Right atrium auricular region (tissue), 2 donors: ENCODE measurements at regions not wholly inside any gene's neighbourhood (a gene's known extent, or its start where the extent isn't known, plus 50 kb on each side); places are given as distances from the start of the nearest gene placed in this dataset.
"Not testable (repeated sequence)": the region's sequence is repeated elsewhere in the genome, so short reads cannot be mapped to it uniquely, and the experiment has no call there.

Source experiments
- DNase-seq: peaks from one replicate; pipeline ENCODE4 v3.0.0-alpha.2; 2019; ENCODE audit warnings: low spot score
- H3K27ac ChIP-seq, 2 donors: fragments of 200-600 bp; sonication (generic); 1 replicate in 1 of 2; 2 replicates in 1 of 2; pipeline ENCODE4 v1.5.1; 2016 to 2019
- H3K27me3 ChIP-seq, 2 donors: fragments of 200-600 bp; sonication (generic); one replicate each; pipeline versions ENCODE4 v1.5.1 to v1.6.0; 2017 to 2019
- H3K36me3 ChIP-seq: fragments of 200-600 bp; sonication (generic); one replicate; pipeline ENCODE4 v1.5.1; 2016
- H3K4me1 ChIP-seq, 2 donors: fragments of 200-600 bp; sonication (generic); one replicate each; pipeline versions ENCODE4 v1.5.1 to v1.6.0; 2017 to 2019
- H3K4me3 ChIP-seq, 2 donors: fragments of 200-600 bp; sonication (generic); 1 replicate in 1 of 2; 2 replicates in 1 of 2; pipeline ENCODE4 v1.5.1; 2017 to 2019; ENCODE audit warnings: mild to moderate bottlenecking in 1 of 2, moderate library complexity in 1 of 2
- H3K9me3 ChIP-seq, 2 donors: fragments of 200-600 bp; sonication (generic); one replicate each; pipeline ENCODE4 v1.5.1; 2019
- TF ChIP-seq, protein P1 (sequence below), 2 donors: fragments of 200-600 bp; sonication (generic); IDR thresholded peaks; one replicate each; pipeline ENCODE4 v1.5.1; 2019; ENCODE audit warnings: antibody characterized with exemption in 2 of 2

DNA sequence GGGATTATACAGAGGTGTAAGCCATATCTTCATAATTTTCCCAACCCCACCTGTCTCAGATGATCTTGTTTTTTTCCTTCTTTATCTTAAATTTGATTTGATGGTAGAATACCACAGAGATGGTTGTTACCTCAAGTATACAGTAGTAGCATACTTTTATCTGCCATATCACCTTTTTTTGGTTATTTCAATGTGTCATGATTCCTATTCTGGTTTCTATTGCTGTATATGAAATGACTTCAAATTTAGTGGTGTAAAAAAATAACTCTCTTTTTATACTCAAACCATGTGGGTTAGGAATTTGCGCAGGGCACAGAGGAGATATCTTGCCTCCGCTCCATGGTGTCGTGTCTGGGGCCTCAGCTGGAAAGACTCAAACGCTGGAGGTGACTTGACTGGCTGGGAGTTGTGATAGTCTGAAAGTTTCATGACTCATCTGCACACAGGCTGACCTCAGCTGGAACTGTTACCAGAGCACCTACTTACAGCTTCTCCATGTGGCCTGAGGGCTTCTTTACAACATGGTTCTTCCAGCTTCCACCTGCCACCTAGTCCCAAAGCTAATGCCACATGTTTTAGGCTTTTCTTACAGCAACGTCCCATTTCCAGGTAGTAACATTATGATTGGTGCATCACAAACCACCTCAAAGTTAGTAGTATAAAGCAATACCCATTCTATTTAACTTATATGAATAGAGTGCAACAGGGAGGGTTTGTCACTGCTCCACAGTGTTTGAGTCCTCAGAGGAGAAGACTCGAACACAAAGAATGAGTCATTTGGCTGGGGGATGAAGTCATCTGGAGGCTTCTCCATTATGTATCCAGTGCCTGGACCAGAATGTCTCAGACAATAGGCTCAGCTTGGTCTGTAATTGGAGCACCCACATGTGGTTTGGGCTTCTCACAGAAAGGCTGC, 82.3 kb upstream of the XPO1 start:
- H3K27ac ChIP-seq = no peak overlapping the region
- H3K4me3 ChIP-seq = no peak overlapping the region
- no peaks in the 10 kb centered on the region for H3K27me3 ChIP-seq
- H3K9me3 ChIP-seq = no peaks in the 10 kb centered on the region
- H3K4me1 ChIP-seq = no peaks in the 10 kb centered on the region
- DNase-seq = no peak
- TF ChIP-seq, protein P1, sequence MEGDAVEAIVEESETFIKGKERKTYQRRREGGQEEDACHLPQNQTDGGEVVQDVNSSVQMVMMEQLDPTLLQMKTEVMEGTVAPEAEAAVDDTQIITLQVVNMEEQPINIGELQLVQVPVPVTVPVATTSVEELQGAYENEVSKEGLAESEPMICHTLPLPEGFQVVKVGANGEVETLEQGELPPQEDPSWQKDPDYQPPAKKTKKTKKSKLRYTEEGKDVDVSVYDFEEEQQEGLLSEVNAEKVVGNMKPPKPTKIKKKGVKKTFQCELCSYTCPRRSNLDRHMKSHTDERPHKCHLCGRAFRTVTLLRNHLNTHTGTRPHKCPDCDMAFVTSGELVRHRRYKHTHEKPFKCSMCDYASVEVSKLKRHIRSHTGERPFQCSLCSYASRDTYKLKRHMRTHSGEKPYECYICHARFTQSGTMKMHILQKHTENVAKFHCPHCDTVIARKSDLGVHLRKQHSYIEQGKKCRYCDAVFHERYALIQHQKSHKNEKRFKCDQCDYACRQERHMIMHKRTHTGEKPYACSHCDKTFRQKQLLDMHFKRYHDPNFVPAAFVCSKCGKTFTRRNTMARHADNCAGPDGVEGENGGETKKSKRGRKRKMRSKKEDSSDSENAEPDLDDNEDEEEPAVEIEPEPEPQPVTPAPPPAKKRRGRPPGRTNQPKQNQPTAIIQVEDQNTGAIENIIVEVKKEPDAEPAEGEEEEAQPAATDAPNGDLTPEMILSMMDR (IDR thresholded peaks at IDR 0.05) = no peak
- no peaks in the 10 kb centered on the region for H3K36me3 ChIP-seq

DNA sequence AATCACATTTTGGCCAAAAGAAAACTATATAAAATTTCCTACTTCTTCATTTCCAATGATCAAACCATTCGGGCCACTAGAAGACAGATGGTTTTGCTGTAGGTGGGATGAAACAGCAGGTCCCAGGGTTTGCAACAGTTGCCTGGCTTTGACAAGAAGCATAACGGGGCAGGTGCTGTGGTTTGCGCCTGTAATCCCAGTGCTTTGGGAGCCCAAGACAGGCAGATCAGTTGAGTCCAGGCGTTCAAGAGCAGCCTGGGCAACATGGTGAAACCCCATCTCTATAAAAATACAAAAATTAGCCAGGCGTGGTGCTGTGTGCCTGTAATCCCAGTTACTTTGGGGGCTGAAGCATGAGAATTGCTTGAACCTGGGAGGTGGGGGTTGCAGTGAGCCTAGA, 81.4 kb upstream of the XPO1 start:
- DNase-seq = no peak
- H3K27me3 ChIP-seq = no peaks in the 10 kb centered on the region
- no peak overlapping the region for H3K27ac ChIP-seq
- no peak overlapping the region for H3K4me3 ChIP-seq
- no peaks in the 10 kb centered on the region for H3K36me3 ChIP-seq
- H3K9me3 ChIP-seq = no peaks in the 10 kb centered on the region
- TF ChIP-seq, protein P1 (IDR thresholded peaks at IDR 0.05) = no peak
- no peaks in the 10 kb centered on the region for H3K4me1 ChIP-seq

DNA sequence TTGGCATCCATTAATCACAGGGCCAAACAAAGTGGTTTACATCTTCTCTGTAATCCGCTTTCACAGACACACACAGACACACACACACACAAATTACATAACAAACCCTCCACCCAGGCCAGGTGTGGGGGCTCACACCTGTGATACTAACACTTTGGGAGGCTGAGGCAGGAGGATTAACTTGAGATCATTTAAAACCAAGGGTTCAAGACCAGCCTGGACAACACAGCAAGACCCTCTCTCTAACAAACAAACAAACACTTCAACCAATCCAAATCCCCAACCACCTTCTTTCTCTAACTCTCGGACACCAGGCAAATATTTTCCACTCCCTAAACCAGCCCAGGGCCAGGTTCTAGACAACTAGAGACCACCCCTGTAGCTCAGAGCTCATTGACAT, 79.5 kb upstream of the XPO1 start:
- no peak overlapping the region for H3K27ac ChIP-seq

DNA sequence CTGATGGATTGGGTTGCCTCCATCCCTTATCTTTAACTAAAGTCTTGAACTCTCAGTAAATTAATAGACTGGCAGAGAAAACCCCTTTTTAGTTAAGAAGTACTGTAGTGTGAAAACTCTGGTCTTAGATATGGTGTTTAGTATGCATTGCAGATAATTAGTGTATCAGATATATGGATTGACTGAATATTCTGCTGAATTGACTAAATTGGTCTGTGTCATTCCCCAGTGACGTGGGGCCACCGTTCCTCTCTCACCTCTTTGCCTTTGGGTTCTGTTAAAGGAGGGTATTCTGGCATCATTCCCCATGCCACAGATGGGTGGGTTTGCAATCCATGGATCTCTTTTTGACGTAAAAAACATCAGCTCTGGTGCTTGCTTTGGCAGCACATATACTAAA, 67.1 kb upstream of the XPO1 start:
- no peaks in the 10 kb centered on the region for H3K4me1 ChIP-seq
- H3K4me3 ChIP-seq = no peak overlapping the region
- TF ChIP-seq, protein P1 (IDR thresholded peaks at IDR 0.05) = no peak
- no peaks in the 10 kb centered on the region for H3K27me3 ChIP-seq
- no peak for DNase-seq
- H3K27ac ChIP-seq = no peak overlapping the region
- no peaks in the 10 kb centered on the region for H3K9me3 ChIP-seq
- no peaks in the 10 kb centered on the region for H3K36me3 ChIP-seq

More for the DNA sequence above, 79.5 kb upstream of the XPO1 start:
- Histone ChIP-seq H3K9me3 (no peaks in the 10 kb centered on the region), H3K4me1 (no peaks in the 10 kb centered on the region), H3K27me3 (no peaks in the 10 kb centered on the region), H3K36me3 (no peaks in the 10 kb centered on the region), H3K4me3 (no peak overlapping the region)
- no peak for DNase-seq
- TF ChIP-seq, protein P1 (IDR thresholded peaks at IDR 0.05) = no peak

DNA sequence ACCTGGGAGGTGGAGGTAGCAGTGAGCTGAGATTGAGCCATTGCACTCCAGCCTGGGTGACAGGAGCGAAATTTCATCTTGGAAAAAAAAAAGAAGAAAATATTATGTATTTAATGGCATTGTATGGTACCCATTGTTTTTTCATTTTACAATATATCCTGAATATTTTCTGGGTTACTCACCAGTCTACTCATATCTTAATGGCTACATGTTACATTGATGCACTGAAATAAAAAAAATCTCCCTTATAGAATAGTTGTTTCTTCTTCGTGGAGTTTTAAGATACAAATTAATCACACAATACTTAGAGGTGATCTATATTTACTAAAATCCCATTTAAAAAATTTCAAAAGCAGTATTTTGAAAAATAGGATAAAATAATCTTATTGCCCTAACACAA, 66.3 kb upstream of the XPO1 start:
- DNase-seq = no peak
- no peak overlapping the region for H3K4me3 ChIP-seq
- H3K27ac ChIP-seq = no peak overlapping the region
- no peaks in the 10 kb centered on the region for H3K4me1 ChIP-seq
- H3K9me3 ChIP-seq = no peaks in the 10 kb centered on the region
- H3K27me3 ChIP-seq = no peaks in the 10 kb centered on the region
- TF ChIP-seq, protein P1 (IDR thresholded peaks at IDR 0.05) = no peak
- H3K36me3 ChIP-seq = no peaks in the 10 kb centered on the region

DNA sequence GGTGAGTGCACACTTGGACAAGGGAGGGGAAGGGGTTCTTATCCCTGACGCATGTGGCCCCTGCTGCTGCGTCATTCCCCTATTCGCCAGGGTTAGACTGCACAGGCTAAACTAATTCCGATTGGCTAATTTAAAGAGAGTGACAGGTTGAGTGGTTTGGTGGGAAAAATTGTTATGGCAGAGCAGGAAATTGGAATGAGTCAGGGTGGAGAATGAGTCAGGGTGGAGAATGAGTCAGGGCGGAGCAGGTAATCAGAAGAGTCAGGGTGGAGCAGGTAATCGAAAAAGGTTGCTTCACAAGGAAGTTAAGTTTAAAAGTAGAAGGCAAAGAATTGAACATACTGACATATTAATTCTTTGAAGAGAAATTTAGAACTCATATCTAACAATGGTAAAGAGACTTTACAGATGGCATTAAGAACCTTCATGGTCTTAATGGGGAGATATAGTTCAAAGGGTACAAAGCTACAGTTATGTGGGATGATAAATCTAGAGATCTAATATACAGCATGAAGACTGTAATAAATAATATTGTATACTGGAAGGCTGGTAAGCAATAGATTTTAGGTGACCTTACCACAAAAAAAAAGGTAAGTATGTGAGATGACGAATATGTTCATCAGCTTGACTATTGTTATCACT, 60.5 kb upstream of the XPO1 start:
- H3K27ac ChIP-seq, H3K27me3 ChIP-seq, H3K4me3 ChIP-seq, H3K9me3 ChIP-seq, H3K36me3 ChIP-seq, DNase-seq, H3K4me1 ChIP-seq: not testable (repeated sequence)
